ENCODE measurements at regions not wholly inside any gene's neighbourhood (a gene's known extent, or its start where the extent isn't known, plus 50 kb on each side); places are given as distances from the start of the nearest gene placed in this dataset.
"Not testable (repeated sequence)": the region's sequence is repeated elsewhere in the genome, so short reads cannot be mapped to it uniquely, and the experiment has no call there.

- no peak for DNase-seq (ENCODE audit: low spot score)
These were observed 50.0 kb downstream of the PTPRS start for GRCh38 chr19:5290336-5291262.

- no peak for DNase-seq (ENCODE audit: low spot score)
These were observed 51.3 kb downstream of the PTPRS start for GRCh38 chr19:5289060-5289990.

- no peak for DNase-seq (ENCODE audit: low spot score)
These were observed 52.3 kb downstream of the PTPRS start for GRCh38 chr19:5288347-5288739.

DNA sequence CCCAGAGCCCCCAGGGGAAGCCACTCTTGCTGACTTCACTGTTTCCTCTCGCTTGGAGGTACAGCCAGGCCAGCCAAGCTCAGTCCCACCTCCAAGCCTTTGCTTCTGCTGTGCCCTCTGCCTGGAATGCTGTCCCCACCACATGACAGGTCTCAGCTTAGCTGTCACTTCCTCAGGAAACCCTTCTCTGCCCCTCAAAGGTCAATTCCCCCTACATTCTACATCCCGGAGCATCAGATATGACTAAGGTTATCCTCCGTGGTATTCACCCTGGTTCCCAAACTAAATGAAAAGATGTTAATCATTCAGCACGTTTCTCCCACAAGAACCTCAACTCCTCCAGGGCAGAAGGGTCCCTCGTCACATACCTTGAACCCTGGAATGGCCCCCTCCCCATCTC lies 53.5 kb downstream of the PTPRS start:
- DNase-seq (ENCODE audit: low spot score): no peak

DNA sequence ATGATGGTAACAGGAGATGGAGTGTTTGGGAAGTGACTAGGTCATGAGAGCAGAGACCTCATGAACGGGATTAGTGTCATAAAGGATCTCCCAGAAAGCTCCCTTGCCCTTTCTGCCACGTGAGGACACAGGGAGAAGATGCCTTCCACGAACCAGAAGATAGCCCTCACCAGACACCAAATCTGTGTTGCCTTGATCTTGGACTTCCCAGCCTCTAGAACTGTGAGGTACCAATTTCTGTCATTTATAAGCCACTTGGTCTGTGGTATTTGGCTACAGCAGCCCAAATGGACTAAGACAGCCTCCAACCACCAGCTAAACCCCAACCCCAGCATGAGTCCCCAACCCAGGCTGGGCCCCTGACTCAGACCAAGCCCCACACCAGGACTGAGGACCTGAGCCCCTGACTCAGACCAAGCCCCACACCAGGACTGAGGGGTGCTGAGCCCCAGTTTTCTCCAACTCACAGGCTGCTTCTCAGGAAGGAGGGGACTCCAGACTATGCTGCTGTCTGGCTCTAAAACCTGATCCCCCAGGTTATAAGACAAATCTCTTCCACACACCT lies 54.1 kb downstream of the PTPRS start:
- DNase-seq (ENCODE audit: low spot score): no peak

- no peak for DNase-seq (ENCODE audit: low spot score)
These were observed 54.7 kb downstream of the PTPRS start for GRCh38 chr19:5285955-5286354.

DNA sequence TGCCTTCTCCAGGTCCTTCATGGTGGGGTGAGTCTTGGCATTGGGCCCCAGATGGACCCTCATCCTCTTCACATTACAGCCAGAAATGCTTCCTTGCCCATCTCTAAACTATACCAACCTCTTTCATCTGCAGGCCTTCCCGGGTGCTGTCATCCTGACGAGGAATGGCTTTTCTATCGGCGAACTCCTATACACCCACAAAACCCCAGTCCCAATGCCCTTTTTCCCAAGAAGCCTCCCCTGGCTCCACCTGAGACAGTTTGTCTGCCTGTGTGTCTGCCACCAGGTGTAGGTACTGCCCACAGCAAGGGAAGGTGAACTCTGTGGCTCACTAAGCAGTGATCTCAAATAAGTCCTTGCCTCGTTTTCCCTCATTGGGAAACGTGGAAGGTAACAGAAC lies 55.3 kb downstream of the PTPRS start:
- no peak for DNase-seq (ENCODE audit: low spot score)

DNA sequence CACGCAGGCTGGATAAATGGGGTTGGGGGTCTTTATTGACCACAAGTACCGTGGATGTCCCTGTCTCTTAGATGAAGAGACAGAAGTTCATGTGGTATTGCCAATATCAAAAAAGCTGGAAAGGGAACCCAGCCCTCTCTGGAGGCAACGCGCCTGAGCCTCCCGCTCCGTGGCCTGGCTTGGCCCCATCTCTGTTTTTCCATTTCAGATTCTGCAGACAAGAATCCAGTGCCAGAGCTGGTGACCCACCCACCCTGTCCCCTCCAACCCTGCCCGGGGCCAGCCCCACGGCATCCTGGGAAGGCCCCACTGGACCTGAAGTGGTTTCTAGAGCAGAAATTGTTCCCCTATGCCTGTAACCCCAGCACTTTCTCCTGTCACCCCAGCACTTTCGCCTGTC lies 57.7 kb downstream of the PTPRS start:
- no peak for DNase-seq (ENCODE audit: low spot score)

GRCh38 chr19:5281588-5281987 lies 59.0 kb downstream of the PTPRS start:
- peak; percentile 47 for DNase-seq (ENCODE audit: low spot score)

GRCh38 chr19:5275668-5276067 lies 64.9 kb downstream of the PTPRS start:
- DNase-seq (ENCODE audit: low spot score): not testable (repeated sequence)

DNA sequence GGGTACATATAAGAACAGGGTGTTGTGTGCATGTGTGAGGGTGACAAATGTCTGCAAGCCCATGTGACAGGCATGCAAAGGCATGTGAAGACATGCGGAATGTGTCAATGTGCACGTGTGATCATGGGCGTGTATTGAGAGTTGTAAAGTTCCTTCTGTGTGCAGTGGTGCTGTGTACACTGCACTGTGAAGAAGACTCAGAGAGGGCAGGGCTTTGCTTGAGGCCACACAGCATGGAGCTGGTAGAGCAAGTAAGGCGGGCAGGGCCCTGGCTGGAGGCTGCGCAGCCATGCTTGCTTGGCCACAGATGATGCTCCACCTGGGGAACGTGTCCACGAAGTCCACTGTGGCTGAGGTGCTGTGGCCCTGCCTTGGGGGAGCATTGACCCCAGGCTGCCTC lies 66.8 kb downstream of the PTPRS start:
- DNase-seq (ENCODE audit: low spot score): no peak

- DNase-seq (ENCODE audit: low spot score): no peak
These were observed 69.5 kb downstream of the PTPRS start for GRCh38 chr19:5271145-5271544.

DNA sequence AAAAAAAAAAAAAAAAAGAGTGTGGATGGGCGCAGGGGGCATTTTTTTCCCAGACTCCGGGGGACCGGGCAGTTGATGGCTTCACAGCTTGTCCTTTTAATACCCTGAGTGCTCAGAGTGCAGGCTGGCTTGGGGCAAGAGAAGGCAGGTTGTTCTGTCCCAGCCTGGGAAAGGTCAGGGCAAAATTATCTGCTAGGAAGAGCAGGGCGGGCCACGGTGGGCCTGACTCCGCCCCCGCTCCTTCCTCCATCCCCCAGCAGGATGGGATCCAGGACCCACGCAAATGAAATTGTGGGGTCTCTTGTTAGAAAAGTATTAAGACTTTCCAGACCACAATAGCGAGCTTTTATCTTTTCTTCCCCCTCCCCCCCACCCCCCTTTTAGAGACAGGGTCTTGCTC lies 70.7 kb downstream of the PTPRS start:
- no peak for DNase-seq (ENCODE audit: low spot score)

- DNase-seq (ENCODE audit: low spot score): no peak
These were observed 71.3 kb downstream of the PTPRS start for GRCh38 chr19:5269279-5269678.

DNA sequence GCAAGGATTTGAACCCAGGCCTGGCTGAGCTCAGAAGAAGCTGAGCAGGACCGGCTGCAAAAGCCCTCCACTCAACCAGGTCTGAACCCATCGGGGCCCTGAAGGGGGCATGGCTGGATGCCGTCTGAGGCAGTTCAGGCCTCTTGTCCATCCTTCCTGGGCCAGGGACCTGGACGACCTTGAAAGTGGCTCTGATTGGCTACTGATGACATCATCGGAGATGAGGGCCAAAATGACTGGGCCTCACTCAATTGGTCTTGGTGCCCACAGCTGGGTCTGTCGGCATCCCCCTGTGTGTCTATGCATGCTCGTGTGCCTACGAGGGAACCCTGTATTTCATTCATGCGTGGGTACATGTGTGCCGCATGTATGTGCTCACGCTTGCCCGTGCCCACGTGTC lies 71.8 kb downstream of the PTPRS start:
- DNase-seq (ENCODE audit: low spot score): no peak

DNA sequence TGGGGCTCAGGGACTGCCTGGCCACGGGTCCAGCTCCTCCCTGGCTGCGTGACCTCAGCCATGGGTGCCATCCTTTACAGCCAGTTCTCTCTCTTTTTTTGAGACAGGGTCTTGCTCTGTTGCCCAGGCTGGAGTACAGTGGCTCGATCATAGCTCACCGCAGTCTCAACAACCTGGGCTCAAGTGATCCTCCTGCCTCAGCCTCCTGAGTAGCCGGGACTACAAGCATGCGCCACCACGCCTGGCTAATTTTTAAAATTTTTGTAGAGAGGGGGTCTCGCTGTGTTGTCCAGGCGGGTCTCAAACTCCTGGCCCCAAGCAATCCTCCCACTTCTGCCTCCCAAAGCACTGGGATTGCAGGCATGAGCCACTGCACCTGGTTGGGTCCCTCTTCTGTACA lies 75.4 kb downstream of the PTPRS start:
- DNase-seq (ENCODE audit: low spot score): no peak

- DNase-seq (ENCODE audit: low spot score): no peak
These were observed 76.2 kb downstream of the PTPRS start for GRCh38 chr19:5264453-5264852.

DNA sequence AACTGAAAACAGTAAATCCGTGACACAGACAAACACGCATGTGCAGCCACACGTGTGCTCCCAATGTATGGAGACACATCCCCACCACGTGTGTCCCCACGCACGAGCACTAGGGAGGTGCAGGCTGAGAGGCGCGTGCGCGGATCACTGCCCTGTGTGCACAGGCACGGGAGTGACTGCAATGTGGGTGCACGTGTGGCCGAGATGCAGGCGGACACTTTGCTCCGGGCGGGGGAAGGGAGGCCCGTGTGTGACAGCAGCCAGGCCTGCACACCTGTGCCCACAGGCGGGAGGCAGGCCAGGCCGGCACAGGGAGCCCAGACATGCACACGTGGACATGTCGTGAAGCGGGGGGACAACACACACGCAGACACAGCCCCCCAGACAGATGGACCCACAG lies 77.0 kb downstream of the PTPRS start:
- DNase-seq (ENCODE audit: low spot score): no peak

DNA sequence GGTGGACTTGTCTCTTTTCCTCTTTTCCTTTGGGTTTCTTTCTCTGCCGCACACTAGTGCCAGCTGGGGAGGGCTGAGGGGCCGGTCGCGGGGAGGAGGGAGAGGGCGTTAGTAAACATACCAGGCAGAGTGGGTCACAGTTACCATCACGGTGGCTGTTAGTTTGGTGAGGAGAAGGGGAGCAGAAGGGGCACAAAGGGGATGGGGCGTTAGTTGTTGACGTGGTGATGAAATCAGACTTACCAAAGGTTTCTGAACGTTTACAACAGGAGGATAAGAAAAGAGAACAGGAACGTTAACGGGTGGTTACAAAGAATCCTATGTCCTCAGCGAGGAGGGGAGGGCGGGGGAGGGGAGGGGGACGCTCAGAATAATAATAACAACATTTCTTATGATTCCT lies 77.9 kb downstream of the PTPRS start:
- no peak for DNase-seq (ENCODE audit: low spot score)

DNA sequence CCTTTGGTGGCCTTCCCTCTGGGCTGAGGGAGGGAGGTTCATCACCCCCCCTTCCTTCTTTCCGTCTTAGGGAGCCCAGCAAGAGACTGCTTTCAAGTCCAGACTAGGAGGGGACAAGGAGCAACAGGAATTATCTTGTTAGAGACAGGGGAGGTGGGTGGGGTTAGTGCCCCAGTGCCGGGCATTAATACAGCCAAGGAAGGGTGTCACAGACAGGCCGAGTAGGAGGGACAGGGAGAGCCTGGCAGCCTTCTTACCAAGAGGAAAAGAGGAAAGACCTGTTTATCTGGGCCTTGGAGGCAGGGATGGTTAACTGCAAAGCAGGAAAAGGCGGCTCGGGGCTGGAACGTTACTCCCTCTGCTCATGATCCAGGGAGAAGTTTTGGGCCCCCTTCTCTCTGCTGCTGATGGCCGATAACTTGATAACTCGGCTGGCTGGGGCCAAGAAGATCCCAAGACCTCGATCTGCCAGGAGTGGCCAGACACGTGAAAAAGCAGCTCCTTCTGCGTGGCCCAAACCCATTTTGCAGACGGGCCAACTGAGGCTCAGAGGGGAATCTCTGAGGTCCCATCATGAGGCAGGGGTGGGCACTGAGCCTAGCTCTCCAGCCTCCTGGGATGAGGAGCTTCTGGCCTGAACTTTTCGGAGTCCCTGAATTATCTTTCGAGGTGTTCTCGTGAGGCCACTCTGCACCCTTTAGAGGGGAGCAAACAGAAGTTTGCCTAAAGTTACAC lies 79.3 kb downstream of the PTPRS start:
- DNase-seq (ENCODE audit: low spot score): no peak

GRCh38 chr19:5260381-5260967 lies 80.1 kb downstream of the PTPRS start:
- no peak for DNase-seq (ENCODE audit: low spot score)

GRCh38 chr19:5259750-5260149 lies 80.9 kb downstream of the PTPRS start:
- no peak for DNase-seq (ENCODE audit: low spot score)

Data from AG08396 (cell line).